ENCODE measurements at regions not wholly inside any gene's neighbourhood (a gene's known extent, or its start where the extent isn't known, plus 50 kb on each side); places are given as distances from the start of the nearest gene placed in this dataset.
A peak's percentile ranks its signal among the peaks of the same experiment; 100 is the strongest.

- TF ChIP-seq CTCF (IDR thresholded peaks at IDR 0.05; ENCODE audit: borderline replicate concordance, insufficient read depth, low read depth, low read length) = no peak
- no peak overlapping the region for H3K4me3 ChIP-seq (ENCODE audit: low read depth, low read length)
Observed at GRCh38 chr2:215833531-215834162, 179.7 kb downstream of the MREG start.

GRCh38 chr2:215832791-215833190, 180.6 kb downstream of the MREG start:
- no peak overlapping the region for H3K4me3 ChIP-seq (ENCODE audit: low read depth, low read length)
- TF ChIP-seq CTCF (IDR thresholded peaks at IDR 0.05; ENCODE audit: borderline replicate concordance, insufficient read depth, low read depth, low read length) = no peak

- no peak overlapping the region for H3K4me3 ChIP-seq (ENCODE audit: low read depth, low read length)
Observed at GRCh38 chr2:215831296-215831913, 181.9 kb downstream of the MREG start.

DNA sequence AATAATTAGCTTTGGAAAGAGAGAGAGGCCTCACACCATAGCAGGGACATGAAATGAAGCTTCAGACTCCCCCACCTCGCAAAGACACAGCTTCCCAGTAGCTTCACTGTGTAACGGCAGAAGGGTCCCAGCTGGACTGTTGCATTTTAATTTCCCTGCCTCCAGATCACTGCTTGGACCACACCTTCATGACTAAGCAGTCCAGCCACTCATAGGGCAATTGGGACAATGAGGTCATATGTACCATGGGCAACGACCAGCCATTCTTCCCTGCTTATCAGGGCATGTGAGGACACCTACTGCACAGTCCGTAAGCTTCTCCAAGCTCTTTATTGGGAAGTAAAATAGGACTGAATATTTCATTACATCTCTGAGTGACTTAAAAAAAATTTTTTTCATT, 183.0 kb downstream of the MREG start:
- H3K4me3 ChIP-seq (ENCODE audit: low read depth, low read length) = no peak overlapping the region
- no peak for TF ChIP-seq CTCF (IDR thresholded peaks at IDR 0.05; ENCODE audit: borderline replicate concordance, insufficient read depth, low read depth, low read length)

More at GRCh38 chr2:215831296-215831913, 181.9 kb downstream of the MREG start:
- no peak for TF ChIP-seq CTCF (IDR thresholded peaks at IDR 0.05; ENCODE audit: borderline replicate concordance, insufficient read depth, low read depth, low read length)

DNA sequence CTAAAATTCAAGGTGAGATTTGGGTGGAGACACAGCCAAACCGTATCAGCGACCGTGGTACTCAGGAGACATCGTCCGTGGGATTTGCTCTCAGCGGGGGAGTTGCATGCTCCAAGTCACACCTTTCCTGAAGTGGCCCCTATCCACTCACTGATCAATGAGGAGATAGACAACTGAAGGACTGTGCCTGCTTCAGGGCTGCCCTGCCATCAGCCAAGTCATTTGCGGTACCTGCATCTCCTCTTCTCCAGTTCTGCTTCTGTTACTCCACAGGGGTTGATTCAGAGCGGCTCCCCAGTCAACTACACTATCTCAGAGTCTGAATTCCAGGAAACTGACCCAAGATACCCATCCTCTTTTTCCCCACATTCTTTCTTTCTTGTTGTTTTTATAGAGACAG, 184.1 kb downstream of the MREG start:
- no peak overlapping the region for H3K4me3 ChIP-seq (ENCODE audit: low read depth, low read length)
- TF ChIP-seq CTCF (IDR thresholded peaks at IDR 0.05; ENCODE audit: borderline replicate concordance, insufficient read depth, low read depth, low read length) = no peak

- peak; percentile 78 for TF ChIP-seq CTCF (IDR thresholded peaks at IDR 0.05; ENCODE audit: borderline replicate concordance, insufficient read depth, low read depth, low read length)
- H3K4me3 ChIP-seq (ENCODE audit: low read depth, low read length) = no peak overlapping the region
Observed at GRCh38 chr2:215828528-215829184, 184.7 kb downstream of the MREG start.
